Lower leg skin (tissue), 4 donors: ENCODE measurements at regions not wholly inside any gene's neighbourhood (a gene's known extent, or its start where the extent isn't known, plus 50 kb on each side); places are given as distances from the start of the nearest gene placed in this dataset.

ENCODE experiments used
- DNase-seq, 2 donors: peaks; one replicate each; pipeline ENCODE4 v3.0.0-alpha.2; 2019; ENCODE audit warnings: low spot score in 2 of 2
- H3K4me3 ChIP-seq: fragments of 200-600 bp; sonication (generic); 2 replicates; pipeline ENCODE4 v1.5.1; 2017; ENCODE audit warnings: mild to moderate bottlenecking, low read depth; ENCODE audit not compliant: poor library complexity, severe bottlenecking
- CTCF ChIP-seq, 3 donors: fragments of 450-650 bp; IDR thresholded peaks; one replicate each; pipeline ENCODE4 v1.5.1; 2016; ENCODE audit warnings: antibody characterized with exemption in 3 of 3, mild to moderate bottlenecking in 3 of 3, moderate library complexity in 2 of 3
- POLR2A ChIP-seq, 2 donors: fragments of 450-650 bp; IDR thresholded peaks; one replicate each; pipeline ENCODE4 v1.6.1; 2016 to 2017; ENCODE audit warnings: antibody characterized with exemption in 2 of 2, mild to moderate bottlenecking in 1 of 2, moderate library complexity in 1 of 2
- WGBS, 2 donors: methylation state at CpG; one replicate each; pipeline ENCODE4 v1.1.5; 2018; 5-methylcytosine and 5-hydroxymethylcytosine counted together
- intact Hi-C: fragments of 100-400 bp; cut with DNase I; formaldehyde crosslinking; loops from one replicate; pipeline ENCODE4 v1.15.0; 2023; ENCODE audit warnings: low total_unique reads

- no peak overlapping the region for H3K4me3 ChIP-seq
- intact Hi-C loops, result no loop called here
- TF ChIP-seq POLR2A (IDR thresholded peaks at IDR 0.05) (no peak), CTCF (IDR thresholded peaks at IDR 0.05) (no peak)
- DNase-seq, result no peak
- 67 to 73% methylated on average over 5 of the region's 5 CpGs for WGBS, 2 donors
Measured at GRCh38 chr2:43160778-43161177, 65.6 kb downstream of the ZFP36L2 start.

GRCh38 chr2:43159797-43160196, 66.6 kb downstream of the ZFP36L2 start:
- no peak overlapping the region for H3K4me3 ChIP-seq
- no peak for TF ChIP-seq CTCF (IDR thresholded peaks at IDR 0.05)
- TF ChIP-seq POLR2A (IDR thresholded peaks at IDR 0.05), result no peak
- intact Hi-C loops, result no loop called here
- DNase-seq, result no peak
- 66 to 76% methylated on average over 7 of the region's 7 CpGs for WGBS, 2 donors

GRCh38 chr2:43158259-43158880, 68.0 kb downstream of the ZFP36L2 start:
- WGBS, 2 donors, result 13 to 19% methylated on average over 11 of the region's 11 CpGs
- no peak for TF ChIP-seq POLR2A (IDR thresholded peaks at IDR 0.05)
- no peak for TF ChIP-seq CTCF (IDR thresholded peaks at IDR 0.05)
- intact Hi-C loops, result no loop called here
- H3K4me3 ChIP-seq, result no peak overlapping the region
- DNase-seq, result peak; percentile 74 to 96

GRCh38 chr2:43157506-43158246, 68.7 kb downstream of the ZFP36L2 start:
- no peak for TF ChIP-seq POLR2A (IDR thresholded peaks at IDR 0.05)
- TF ChIP-seq CTCF (IDR thresholded peaks at IDR 0.05), result no peak
- DNase-seq, result no peak
- H3K4me3 ChIP-seq, result no peak overlapping the region
- WGBS, 2 donors, result 60 to 62% methylated on average over 14 of the region's 14 CpGs
- intact Hi-C loops, result no loop called here

GRCh38 chr2:43155851-43156411, 70.5 kb downstream of the ZFP36L2 start:
- H3K4me3 ChIP-seq, result no peak overlapping the region
- intact Hi-C loops, result no loop called here
- TF ChIP-seq POLR2A (IDR thresholded peaks at IDR 0.05) (no peak), CTCF (IDR thresholded peaks at IDR 0.05) (no peak)
- no peak for DNase-seq
- WGBS, 2 donors, result 75 to 82% methylated on average over 11 to 13 of the region's 13 CpGs
